HL-60 (cell line): ENCODE measurements at regions not wholly inside any gene's neighbourhood (a gene's known extent, or its start where the extent isn't known, plus 50 kb on each side); places are given as distances from the start of the nearest gene placed in this dataset.

Source experiments
- CTCF ChIP-seq: IDR thresholded peaks from one replicate; pipeline ENCODE4 v1.5.1; 2011; ENCODE audit warnings: low read length, control low read depth, inconsistent platforms; ENCODE audit not compliant: insufficient read depth
- POLR2AphosphoS5 ChIP-seq: IDR thresholded peaks from 2 replicates; pipeline ENCODE4 v1.6.1; 2012; ENCODE audit warnings: low read depth
- REST ChIP-seq: IDR thresholded peaks from 2 replicates; pipeline ENCODE4 v1.6.1; 2012; ENCODE audit warnings: low read depth; ENCODE audit not compliant: insufficient replicate concordance

GRCh38 chr10:117884592-117884991 lies 162.1 kb downstream of the RAB11FIP2 start:
- TF ChIP-seq CTCF, result no peak
- TF ChIP-seq POLR2AphosphoS5, result no peak
- TF ChIP-seq REST, result no peak
